ENCODE measurements at regions not wholly inside any gene's neighbourhood (a gene's known extent, or its start where the extent isn't known, plus 50 kb on each side); places are given as distances from the start of the nearest gene placed in this dataset.

- TF ChIP-seq TAF1 (IDR thresholded peaks at IDR 0.05; ENCODE audit: low read depth, low read length) (no peak), POLR2AphosphoS5 (IDR thresholded peaks at IDR 0.05; ENCODE audit: low read depth, low read length) (no peak), POLR2A (IDR thresholded peaks at IDR 0.05; ENCODE audit: low read depth, low read length) (no peak), PAX5 (IDR thresholded peaks at IDR 0.05; ENCODE audit: insufficient read depth, low read length, severe bottlenecking) (no peak), SPI1 (IDR thresholded peaks at IDR 0.05; ENCODE audit: low read depth, low read length) (no peak), POU2F2 (IDR thresholded peaks at IDR 0.05; ENCODE audit: low read depth, low read length) (no peak)
Observed at GRCh38 chr2:105626212-105626965, 118.3 kb upstream of the NCK2 start.
